Neuronal stem cell (in vitro differentiated cells): ENCODE measurements at regions not wholly inside any gene's neighbourhood (a gene's known extent, or its start where the extent isn't known, plus 50 kb on each side); places are given as distances from the start of the nearest gene placed in this dataset.

Experiments
- DNase-seq: peaks from one replicate; pipeline ENCODE4 v3.0.0-alpha.2; 2013; ENCODE audit warnings: low spot score
- H2AFZ ChIP-seq: one replicate; pipeline ENCODE4 v1.6.1; 2013; ENCODE audit warnings: mild to moderate bottlenecking, low read length, inconsistent platforms
- H2AK5ac ChIP-seq: 2 replicates; pipeline ENCODE4 v1.6.1; 2013; ENCODE audit warnings: low read depth, mild to moderate bottlenecking, inconsistent platforms, low read length, moderate library complexity, mixed read lengths
- H2BK120ac ChIP-seq: 2 replicates; pipeline ENCODE4 v1.6.1; 2013; ENCODE audit warnings: low read depth, mild to moderate bottlenecking, inconsistent platforms, low read length, moderate library complexity, mixed read lengths
- H2BK12ac ChIP-seq: one replicate; pipeline ENCODE4 v1.6.1; 2013; ENCODE audit warnings: low read length, inconsistent platforms
- H2BK15ac ChIP-seq: 2 replicates; pipeline ENCODE4 v1.6.1; 2013; ENCODE audit warnings: mild to moderate bottlenecking, low read length, inconsistent platforms, mixed read lengths
- H2BK5ac ChIP-seq: one replicate; pipeline ENCODE4 v1.6.1; 2013; ENCODE audit warnings: inconsistent platforms, mild to moderate bottlenecking, low read length, moderate library complexity
- H3K14ac ChIP-seq: one replicate; pipeline ENCODE4 v1.6.1; 2013; ENCODE audit warnings: low read length, inconsistent platforms
- H3K18ac ChIP-seq: 2 replicates; pipeline ENCODE4 v1.6.1; 2013; ENCODE audit warnings: low read length, inconsistent platforms
- H3K23ac ChIP-seq: 2 replicates; pipeline ENCODE4 v1.6.1; 2013; ENCODE audit warnings: low read depth, mild to moderate bottlenecking, mixed read lengths, low read length, inconsistent platforms; ENCODE audit not compliant: poor library complexity
- H3K27ac ChIP-seq: replicated peaks from 3 replicates; pipeline ENCODE4 v1.5.1; 2013; ENCODE audit warnings: low read length, inconsistent platforms
- H3K27me3 ChIP-seq, 3 experiments: 2 replicates each; pipeline ENCODE4 v1.6.1; 2013; ENCODE audit warnings: low read length in 3 of 3, mild to moderate bottlenecking in 2 of 3, inconsistent platforms in 1 of 3, low read depth in 1 of 3, mixed read lengths in 1 of 3, moderate library complexity in 1 of 3; ENCODE audit not compliant: control insufficient read depth in 3 of 3, insufficient read depth in 3 of 3
- H3K36me3 ChIP-seq, 2 donors: replicated peaks in 1 of 2; 2 replicates each; pipeline ENCODE4 v1.6.1; 2013; ENCODE audit warnings: low read length in 2 of 2; ENCODE audit not compliant: control insufficient read depth in 2 of 2, insufficient read depth in 2 of 2
- H3K4ac ChIP-seq: 2 replicates; pipeline ENCODE4 v1.6.1; 2013; ENCODE audit warnings: inconsistent platforms, mild to moderate bottlenecking, low read length, moderate library complexity
- H3K4me1 ChIP-seq, 2 donors: 1 replicate in 1 of 2; 2 replicates in 1 of 2; pipeline ENCODE4 v1.6.1; 2013; ENCODE audit warnings: low read length in 2 of 2, low read depth in 1 of 2; ENCODE audit not compliant: control insufficient read depth in 2 of 2, insufficient read depth in 1 of 2
- H3K4me2 ChIP-seq: one replicate; pipeline ENCODE4 v1.6.1; 2013; ENCODE audit warnings: mild to moderate bottlenecking, low read length, inconsistent platforms; ENCODE audit not compliant: insufficient read depth, poor library complexity, severe bottlenecking
- H3K4me3 ChIP-seq, 2 donors: 2 replicates each; pipeline ENCODE4 v1.5.1; 2013; ENCODE audit warnings: low read length in 2 of 2, mild to moderate bottlenecking in 2 of 2, inconsistent platforms in 1 of 2, moderate library complexity in 1 of 2
- H3K79me1 ChIP-seq: one replicate; pipeline ENCODE4 v1.6.1; 2013; ENCODE audit warnings: low read depth, mild to moderate bottlenecking, inconsistent platforms, low read length, moderate library complexity
- H3K9ac ChIP-seq: one replicate; pipeline ENCODE4 v1.6.1; 2013; ENCODE audit warnings: mild to moderate bottlenecking, low read depth, low read length, inconsistent platforms; ENCODE audit not compliant: poor library complexity
- H3K9me3 ChIP-seq, 2 donors: replicated peaks in 1 of 2; 2 replicates each; pipeline versions ENCODE3 to v1.6.1; 2013; ENCODE audit warnings: low read length in 2 of 2, mild to moderate bottlenecking in 2 of 2, inconsistent platforms in 1 of 2, low read depth in 1 of 2, mixed read lengths in 1 of 2, moderate library complexity in 1 of 2; ENCODE audit not compliant: control insufficient read depth in 2 of 2, insufficient read depth in 1 of 2
- H4K8ac ChIP-seq: one replicate; pipeline ENCODE4 v1.6.1; 2013; ENCODE audit warnings: low read depth, mild to moderate bottlenecking, inconsistent platforms, low read length, moderate library complexity
- H4K91ac ChIP-seq: one replicate; pipeline ENCODE4 v1.6.1; 2013; ENCODE audit warnings: low read length, low read depth, mild to moderate bottlenecking, inconsistent platforms; ENCODE audit not compliant: poor library complexity
- WGBS, 2 donors: extraction: QIAGEN DNeasy Blood & Tissue Kit; methylation state at CpG; one replicate each; pipeline ENCODE4 v1.1.7; 2013; ENCODE audit warnings: missing lambda C conversion rate in 2 of 2, mixed read lengths in 1 of 2; ENCODE audit not compliant: insufficient read length in 2 of 2, insufficient replicate concordance in 1 of 2; ENCODE audit errors: extremely low coverage in 2 of 2; 5-methylcytosine and 5-hydroxymethylcytosine counted together

DNA sequence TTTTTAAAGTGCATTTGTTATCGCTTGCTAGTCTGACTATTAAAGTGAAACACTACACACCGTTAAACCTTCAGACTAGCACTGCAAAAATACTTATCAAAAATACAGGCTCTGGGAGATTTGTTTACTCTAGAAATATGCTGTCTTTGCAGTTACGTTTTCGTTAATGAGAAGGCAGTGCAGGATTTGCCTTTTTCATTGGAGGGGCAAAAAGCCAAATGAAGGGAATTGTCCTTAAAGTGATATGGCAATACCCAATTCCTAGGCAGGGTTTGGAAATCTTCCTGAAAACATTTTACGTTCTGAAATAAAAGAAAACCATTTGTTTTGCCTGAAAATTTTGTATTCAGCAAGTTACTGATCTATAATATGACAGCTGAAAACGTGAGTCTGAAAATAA, 1800.2 kb downstream of the MAT2B start:
- no peak for DNase-seq
- Histone ChIP-seq H3K36me3 (no peaks in the 10 kb centered on the region), H3K79me1 (no peaks in the 10 kb centered on the region), H2BK5ac (no peak overlapping the region), H4K8ac (no peak overlapping the region), H3K14ac (no peak overlapping the region), H3K4me3 (no peak overlapping the region), H3K4me2 (no peak overlapping the region), H2AFZ (no peak overlapping the region), H3K9ac (no peak overlapping the region), H2AK5ac (no peak overlapping the region), H3K27me3 (no peaks in the 10 kb centered on the region), H2BK120ac (no peak overlapping the region), H2BK15ac (no peak overlapping the region), H3K27ac (no peak overlapping the region), H3K4ac (no peak overlapping the region), H3K4me1 (no peaks in the 10 kb centered on the region), H4K91ac (no peak overlapping the region), H2BK12ac (no peak overlapping the region), H3K23ac (no peak overlapping the region), H3K18ac (no peak overlapping the region), H3K9me3 (peaks cover 0 to 3% of the 10 kb centered on the region in 2 donors)
- no CpG with 5 or more reads among the region's 6 CpGs for WGBS, 2 donors

GRCh38 chr5:165309446-165309845, 1804.0 kb downstream of the MAT2B start:
- no peak overlapping the region for H3K23ac ChIP-seq
- no peaks in the 10 kb centered on the region for H3K4me1 ChIP-seq
- no peak overlapping the region for H3K14ac ChIP-seq
- H3K79me1 ChIP-seq, result no peaks in the 10 kb centered on the region
- no peak overlapping the region for H2BK120ac ChIP-seq
- WGBS, 2 donors, result no CpG with 5 or more reads among the region's 3 CpGs
- DNase-seq, result no peak
- no peak overlapping the region for H2BK5ac ChIP-seq
- no peak overlapping the region for H2AK5ac ChIP-seq
- H3K4ac ChIP-seq, result no peak overlapping the region
- H2AFZ ChIP-seq, result no peak overlapping the region
- H4K91ac ChIP-seq, result no peak overlapping the region
- H3K9me3 ChIP-seq, result peaks cover 0 to 2% of the 10 kb centered on the region in 2 donors
- no peaks in the 10 kb centered on the region for H3K36me3 ChIP-seq
- no peak overlapping the region for H3K27ac ChIP-seq
- no peaks in the 10 kb centered on the region for H3K27me3 ChIP-seq
- no peak overlapping the region for H3K9ac ChIP-seq
- H4K8ac ChIP-seq, result no peak overlapping the region
- H2BK12ac ChIP-seq, result no peak overlapping the region
- no peak overlapping the region for H3K4me2 ChIP-seq
- H3K18ac ChIP-seq, result no peak overlapping the region
- no peak overlapping the region for H3K4me3 ChIP-seq
- H2BK15ac ChIP-seq, result no peak overlapping the region

DNA sequence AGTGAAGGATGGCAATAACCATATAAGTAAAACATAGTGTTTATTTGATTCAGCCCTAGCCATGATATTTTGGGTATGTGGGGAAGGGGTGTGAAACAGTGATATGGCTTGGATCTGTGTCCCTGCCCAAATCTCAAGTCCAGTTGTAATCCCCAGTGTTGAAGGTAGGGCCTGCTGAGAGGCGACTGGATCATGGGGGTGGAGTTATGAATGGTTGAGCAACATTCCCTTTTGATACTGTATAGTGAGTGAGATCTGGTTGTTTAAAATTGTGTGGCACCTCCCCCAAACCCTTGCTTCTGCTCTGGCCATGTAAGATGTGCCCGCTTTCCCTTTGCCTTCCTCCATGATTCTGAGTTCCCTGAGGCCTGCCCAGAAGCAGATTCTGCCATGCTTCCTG, 1804.6 kb downstream of the MAT2B start:
- no peaks in the 10 kb centered on the region for H3K27me3 ChIP-seq
- H2BK5ac ChIP-seq, result no peak overlapping the region
- H3K4ac ChIP-seq, result no peak overlapping the region
- H3K36me3 ChIP-seq, result no peaks in the 10 kb centered on the region
- no peak overlapping the region for H4K8ac ChIP-seq
- no peak overlapping the region for H3K9ac ChIP-seq
- H3K79me1 ChIP-seq, result no peaks in the 10 kb centered on the region
- no CpG with 5 or more reads among the region's 2 CpGs for WGBS, 2 donors
- H3K14ac ChIP-seq, result no peak overlapping the region
- DNase-seq, result no peak
- no peak overlapping the region for H2BK120ac ChIP-seq
- no peak overlapping the region for H3K4me3 ChIP-seq
- no peak overlapping the region for H2BK12ac ChIP-seq
- H3K18ac ChIP-seq, result no peak overlapping the region
- H3K4me1 ChIP-seq, result no peaks in the 10 kb centered on the region
- no peak overlapping the region for H4K91ac ChIP-seq
- H3K9me3 ChIP-seq, result peaks cover 0 to 2% of the 10 kb centered on the region in 2 donors
- H3K4me2 ChIP-seq, result no peak overlapping the region
- no peak overlapping the region for H2AK5ac ChIP-seq
- H2AFZ ChIP-seq, result no peak overlapping the region
- H3K27ac ChIP-seq, result no peak overlapping the region
- no peak overlapping the region for H2BK15ac ChIP-seq
- H3K23ac ChIP-seq, result no peak overlapping the region

DNA sequence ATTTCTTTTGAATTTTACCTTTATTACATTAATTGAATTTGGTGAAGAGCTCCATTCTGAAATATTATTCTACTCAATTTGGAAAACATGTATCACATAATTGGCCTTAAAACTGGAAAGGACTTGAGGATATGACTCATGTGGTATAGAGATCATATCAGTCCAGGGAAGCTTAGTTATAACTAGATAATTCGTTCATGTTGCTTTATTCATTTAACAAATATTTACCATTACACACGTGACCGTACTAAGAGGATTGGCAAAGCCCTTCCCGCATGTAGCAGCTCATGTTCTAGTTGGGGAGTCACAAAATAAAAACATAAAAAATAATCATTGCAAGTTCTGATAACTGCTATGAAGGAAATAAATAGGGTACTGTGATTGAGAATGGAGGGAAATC, 1816.5 kb downstream of the MAT2B start:
- Histone ChIP-seq H3K27ac (no peak overlapping the region), H3K27me3 (no peaks in the 10 kb centered on the region), H3K4me3 (no peak overlapping the region), H3K9me3 (peaks cover 6 to 21% of the 10 kb centered on the region in 2 donors), H3K4me2 (no peak overlapping the region), H2BK120ac (no peak overlapping the region), H4K91ac (no peak overlapping the region), H3K4ac (no peak overlapping the region), H3K36me3 (no peaks in the 10 kb centered on the region), H3K18ac (no peak overlapping the region), H3K79me1 (no peaks in the 10 kb centered on the region), H3K9ac (no peak overlapping the region), H2BK15ac (no peak overlapping the region), H2BK12ac (no peak overlapping the region), H3K14ac (no peak overlapping the region), H3K4me1 (no peaks in the 10 kb centered on the region), H2AK5ac (no peak overlapping the region), H2AFZ (no peak overlapping the region), H4K8ac (no peak overlapping the region), H2BK5ac (no peak overlapping the region), H3K23ac (no peak overlapping the region)
- no peak for DNase-seq
- WGBS, 2 donors, result no CpG with 5 or more reads among the region's 4 CpGs
